PC-3 (cell line): ENCODE measurements at regions not wholly inside any gene's neighbourhood (a gene's known extent, or its start where the extent isn't known, plus 50 kb on each side); places are given as distances from the start of the nearest gene placed in this dataset.

Experiments
- EZH2 ChIP-seq: fragments of 300-600 bp; sonication (generic); IDR thresholded peaks from one replicate; pipeline ENCODE4 v1.6.1; 2017; ENCODE audit warnings: antibody characterized with exemption, mild to moderate bottlenecking, low read length; ENCODE audit not compliant: unreplicated experiment
- EZH2phosphoT487 ChIP-seq: fragments of 300-600 bp; sonication (generic); IDR thresholded peaks from 2 replicates; pipeline ENCODE4 v1.6.1; 2018; ENCODE audit warnings: mild to moderate bottlenecking, antibody characterized with exemption, low read length, borderline replicate concordance
- TF ChIP-seq, protein P1 (sequence below): fragments of 300-600 bp; sonication (generic); conservative IDR thresholded peaks from 2 replicates; pipeline ENCODE4 v1.5.1; 2017; ENCODE audit warnings: antibody characterized with exemption, low read depth, mild to moderate bottlenecking, low read length

GRCh38 chr5:156258934-156259333 lies 68.0 kb upstream of the SGCD start:
- TF ChIP-seq, protein P1, sequence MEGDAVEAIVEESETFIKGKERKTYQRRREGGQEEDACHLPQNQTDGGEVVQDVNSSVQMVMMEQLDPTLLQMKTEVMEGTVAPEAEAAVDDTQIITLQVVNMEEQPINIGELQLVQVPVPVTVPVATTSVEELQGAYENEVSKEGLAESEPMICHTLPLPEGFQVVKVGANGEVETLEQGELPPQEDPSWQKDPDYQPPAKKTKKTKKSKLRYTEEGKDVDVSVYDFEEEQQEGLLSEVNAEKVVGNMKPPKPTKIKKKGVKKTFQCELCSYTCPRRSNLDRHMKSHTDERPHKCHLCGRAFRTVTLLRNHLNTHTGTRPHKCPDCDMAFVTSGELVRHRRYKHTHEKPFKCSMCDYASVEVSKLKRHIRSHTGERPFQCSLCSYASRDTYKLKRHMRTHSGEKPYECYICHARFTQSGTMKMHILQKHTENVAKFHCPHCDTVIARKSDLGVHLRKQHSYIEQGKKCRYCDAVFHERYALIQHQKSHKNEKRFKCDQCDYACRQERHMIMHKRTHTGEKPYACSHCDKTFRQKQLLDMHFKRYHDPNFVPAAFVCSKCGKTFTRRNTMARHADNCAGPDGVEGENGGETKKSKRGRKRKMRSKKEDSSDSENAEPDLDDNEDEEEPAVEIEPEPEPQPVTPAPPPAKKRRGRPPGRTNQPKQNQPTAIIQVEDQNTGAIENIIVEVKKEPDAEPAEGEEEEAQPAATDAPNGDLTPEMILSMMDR = no peak
- TF ChIP-seq EZH2 (no peak), EZH2phosphoT487 (no peak)
